GM21367 (cell line): ENCODE measurements at regions not wholly inside any gene's neighbourhood (a gene's known extent, or its start where the extent isn't known, plus 50 kb on each side); places are given as distances from the start of the nearest gene placed in this dataset.

Experiments
- ATAC-seq: cut with Tn5 transposase; IDR thresholded peaks from one replicate; pipeline ENCODE4 v1.9.1; 2021; ENCODE audit not compliant: unreplicated experiment

DNA sequence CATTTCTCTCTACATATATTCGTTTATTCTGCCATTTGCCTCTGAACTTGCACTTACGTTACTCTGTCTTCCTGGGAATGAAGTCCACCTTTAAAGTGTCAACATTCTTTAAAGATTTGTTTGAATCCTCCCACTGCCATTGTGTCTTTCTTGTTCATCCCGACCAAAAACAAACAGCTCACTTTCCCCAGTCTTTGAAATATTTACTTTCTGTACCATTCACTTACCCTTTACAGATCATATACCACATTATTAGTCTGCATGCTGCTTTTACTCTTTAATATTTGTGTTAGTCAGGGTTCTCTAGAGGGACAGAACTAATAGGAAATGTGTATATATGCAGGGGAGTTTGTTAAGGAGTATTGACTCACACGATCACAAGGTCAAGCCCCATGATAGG, 176.6 kb upstream of the STARD13 start:
- ATAC-seq: no peak

DNA sequence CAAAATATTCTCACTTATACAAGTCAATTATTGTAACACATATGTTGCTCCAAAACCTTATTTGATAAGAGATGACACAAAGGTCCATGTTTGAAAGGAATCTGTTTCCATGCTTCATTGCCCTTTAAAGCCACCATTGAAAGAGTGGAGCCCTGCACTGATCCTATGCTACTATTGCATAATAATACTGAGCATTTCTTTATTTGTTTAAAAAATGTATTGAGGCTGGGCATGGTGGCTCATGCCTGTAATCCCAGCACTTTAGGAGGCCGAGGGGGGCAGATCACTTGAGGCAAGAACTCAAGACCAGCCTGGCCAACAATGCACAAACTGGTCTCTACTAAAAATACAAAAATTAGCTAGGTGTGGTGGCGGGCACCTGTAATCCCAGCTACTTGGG, 178.8 kb upstream of the STARD13 start:
- ATAC-seq: no peak

DNA sequence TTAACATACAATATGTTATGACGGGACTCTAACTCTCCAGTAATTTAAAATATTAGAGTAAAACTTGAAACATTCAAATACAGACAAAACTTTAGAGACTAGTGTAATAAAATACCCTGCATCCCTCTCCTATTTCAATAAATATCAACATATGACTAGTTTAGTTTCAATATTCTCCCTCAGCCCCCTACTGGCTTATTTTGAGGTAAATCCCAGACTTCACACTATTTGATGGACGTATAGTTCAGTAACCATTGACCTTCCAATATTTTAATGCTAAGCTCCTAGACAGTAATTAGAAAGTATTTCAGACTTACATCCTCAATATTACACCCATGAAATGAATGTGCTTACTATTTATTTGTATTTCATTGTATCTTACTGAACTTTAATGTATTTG, 180.7 kb upstream of the STARD13 start:
- no peak for ATAC-seq

DNA sequence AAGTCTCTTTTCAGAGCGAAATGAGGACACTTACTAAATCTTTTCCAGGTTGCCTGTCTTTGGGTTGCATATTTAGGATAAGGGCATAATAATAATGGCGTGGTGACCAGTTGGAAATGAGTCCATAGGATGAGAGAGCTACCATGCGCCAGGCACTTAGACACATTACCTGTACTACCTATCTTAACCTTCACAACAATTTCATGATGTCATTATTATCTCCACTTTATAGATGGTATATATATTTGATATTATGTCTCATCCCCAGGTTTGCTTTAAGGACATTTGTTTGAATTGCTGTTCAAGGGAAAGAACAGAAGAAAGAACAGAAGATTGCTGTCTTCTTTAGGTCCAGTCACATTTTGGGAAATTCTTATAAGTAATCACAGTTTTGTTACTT, 182.0 kb upstream of the STARD13 start:
- ATAC-seq: no peak

DNA sequence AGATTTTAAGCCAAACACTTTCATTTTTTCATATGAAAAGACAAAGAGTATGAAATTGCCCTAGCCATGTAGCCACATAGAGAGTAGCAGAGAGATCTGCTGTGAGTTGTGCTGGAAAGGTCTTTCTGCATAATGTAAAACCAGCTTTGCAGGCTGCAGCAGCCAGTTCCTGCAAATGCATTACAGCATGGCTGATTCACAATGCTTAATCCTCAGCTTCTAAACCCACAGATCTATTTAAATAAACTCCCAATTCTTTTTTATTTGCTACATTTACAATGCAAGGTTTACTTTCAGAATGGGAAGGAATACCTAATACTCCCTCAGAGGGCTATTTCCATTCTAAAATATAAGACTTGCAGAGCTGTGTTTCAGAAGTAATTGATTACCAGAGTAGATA, 185.6 kb upstream of the STARD13 start:
- no peak for ATAC-seq

DNA sequence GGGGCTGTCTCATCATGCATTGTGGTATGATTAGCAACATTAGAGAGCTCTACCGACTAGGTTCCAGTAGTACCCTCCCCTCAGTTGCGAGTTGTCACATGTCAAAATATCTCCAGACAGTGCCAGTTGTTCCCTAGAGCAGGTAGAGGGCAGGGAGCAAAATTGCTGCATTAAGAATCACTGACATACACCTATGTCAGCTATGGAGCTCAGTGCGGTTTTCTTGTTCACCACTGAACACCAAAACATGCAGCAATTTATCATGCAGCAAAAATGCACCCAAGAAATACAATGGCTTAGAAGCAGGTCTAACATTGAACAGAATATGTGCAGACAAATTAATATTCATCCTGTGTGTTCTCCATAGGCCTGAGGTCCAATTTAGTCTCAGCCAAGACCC, 186.9 kb upstream of the STARD13 start:
- ATAC-seq: no peak

DNA sequence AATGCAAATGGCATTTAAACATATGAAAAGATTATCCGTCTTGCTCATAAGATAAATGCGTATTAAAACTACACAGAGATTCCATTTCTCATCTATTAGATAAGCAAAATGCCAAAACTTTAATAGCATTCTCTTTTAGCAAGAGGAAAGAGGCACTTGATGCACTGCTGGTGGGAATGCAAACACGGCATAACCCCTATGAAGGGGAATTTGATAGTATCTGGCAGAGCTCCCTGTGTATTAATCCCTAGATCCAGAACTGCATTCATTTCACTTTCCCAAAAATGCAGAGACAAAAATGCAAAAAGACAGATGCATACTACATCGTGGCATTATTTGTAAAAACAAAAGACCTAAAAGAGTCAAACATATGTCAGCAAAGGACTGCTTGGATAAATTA, 193.6 kb upstream of the STARD13 start:
- no peak for ATAC-seq

DNA sequence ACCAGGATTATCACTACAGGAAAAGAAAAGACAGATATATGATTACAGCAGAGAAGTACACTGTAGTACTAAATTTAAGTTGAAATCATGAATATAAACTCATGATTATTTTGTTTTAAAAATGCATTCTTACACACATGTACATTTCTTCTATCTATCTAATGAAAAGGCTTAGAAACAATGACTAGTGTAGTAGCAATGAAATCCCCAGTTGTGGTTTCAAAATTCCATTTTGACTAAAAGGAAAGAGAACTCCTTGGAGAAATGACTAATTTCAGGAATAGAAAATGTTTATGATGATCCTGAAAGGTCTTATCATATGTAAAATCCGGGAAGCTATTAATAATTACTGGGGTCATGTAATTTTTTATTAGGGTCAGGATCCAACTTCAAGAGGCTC, 195.0 kb upstream of the STARD13 start:
- no peak for ATAC-seq

DNA sequence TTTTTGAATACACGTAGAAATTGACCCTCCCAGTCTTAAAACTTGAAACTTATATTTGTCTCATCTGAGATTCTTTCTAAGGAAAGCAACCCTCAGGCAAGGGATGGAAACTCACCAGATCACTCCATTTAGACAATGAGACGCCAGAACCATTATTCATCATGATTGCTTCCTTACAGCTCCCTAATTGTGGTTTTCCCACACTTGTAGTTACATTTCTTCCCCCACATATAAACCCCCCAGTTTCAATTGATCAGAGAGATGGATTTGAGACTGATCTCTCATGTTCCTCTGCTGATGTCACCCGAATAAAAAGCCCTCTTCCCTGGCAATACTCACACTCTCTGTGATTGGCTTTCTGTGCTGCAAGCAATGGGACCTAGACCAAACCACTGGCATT, 197.9 kb upstream of the STARD13 start:
- no peak for ATAC-seq

DNA sequence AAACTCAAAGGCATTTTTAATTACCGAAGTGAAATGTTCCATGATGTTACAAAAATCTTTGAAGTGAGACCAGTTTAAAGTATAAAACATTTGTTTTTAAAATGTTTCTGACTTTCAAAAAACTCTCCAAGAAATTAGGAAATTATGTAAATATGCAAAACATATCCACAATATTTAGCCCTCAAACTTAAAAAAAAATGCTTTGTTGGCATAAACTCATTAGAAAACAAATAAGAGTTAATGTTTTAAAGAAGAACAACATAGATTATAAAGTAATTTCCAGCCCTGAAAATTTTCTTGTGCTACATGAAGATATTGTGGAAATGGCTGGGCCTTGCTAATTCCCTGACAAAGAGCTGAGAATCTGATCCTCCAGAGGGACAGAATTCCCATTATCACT, 199.7 kb upstream of the STARD13 start:
- no peak for ATAC-seq

DNA sequence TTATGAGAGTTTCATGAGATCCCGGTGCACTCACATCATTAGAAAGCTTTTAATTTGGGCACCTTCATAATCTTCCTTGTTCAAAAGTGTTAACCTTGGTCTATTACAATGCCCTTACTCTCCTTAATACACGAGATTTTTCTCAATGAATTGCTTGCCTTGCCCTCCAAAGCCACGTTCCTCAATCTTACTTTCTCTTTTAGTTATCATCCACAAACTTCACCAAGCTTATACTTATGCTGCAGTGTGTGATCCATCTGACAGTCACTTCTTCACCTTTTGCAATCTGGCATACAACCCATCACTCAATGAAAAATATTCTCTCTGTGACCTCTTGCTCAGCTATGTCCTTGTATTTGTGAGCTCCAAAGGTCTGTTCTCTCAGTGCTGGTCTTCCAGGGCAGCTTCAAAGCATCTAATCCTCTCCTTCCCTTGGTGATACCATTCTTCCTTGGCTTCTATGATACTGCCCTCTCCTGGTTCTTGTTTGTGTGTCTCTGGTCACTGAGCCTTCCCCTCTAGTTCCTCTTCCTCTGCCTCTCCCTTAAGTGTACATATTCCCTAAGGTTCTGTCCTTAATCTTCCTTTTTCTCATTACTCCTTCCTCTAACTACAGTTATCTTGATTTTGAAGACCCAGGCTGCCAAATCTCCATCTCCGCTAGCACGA, 202.2 kb upstream of the STARD13 start:
- ATAC-seq: no peak

DNA sequence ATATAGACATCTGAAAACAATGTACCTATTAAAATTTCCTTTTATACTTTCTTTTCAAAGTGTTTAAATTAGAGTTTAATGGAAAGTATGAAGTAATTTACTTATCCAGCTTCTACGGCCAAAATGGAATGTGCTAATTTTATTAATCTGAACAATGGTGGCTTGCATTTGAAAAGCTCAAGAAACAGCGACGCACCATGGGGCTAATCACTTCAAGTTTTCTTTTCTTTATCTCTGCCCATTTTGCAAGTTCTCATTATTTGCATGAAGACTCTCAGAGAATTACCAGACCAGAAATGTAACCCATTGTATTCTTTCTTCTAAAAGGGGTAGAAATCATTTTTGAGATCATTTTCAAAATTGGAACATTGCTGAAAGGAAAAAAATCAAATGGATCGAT, 204.0 kb upstream of the STARD13 start:
- ATAC-seq: no peak

DNA sequence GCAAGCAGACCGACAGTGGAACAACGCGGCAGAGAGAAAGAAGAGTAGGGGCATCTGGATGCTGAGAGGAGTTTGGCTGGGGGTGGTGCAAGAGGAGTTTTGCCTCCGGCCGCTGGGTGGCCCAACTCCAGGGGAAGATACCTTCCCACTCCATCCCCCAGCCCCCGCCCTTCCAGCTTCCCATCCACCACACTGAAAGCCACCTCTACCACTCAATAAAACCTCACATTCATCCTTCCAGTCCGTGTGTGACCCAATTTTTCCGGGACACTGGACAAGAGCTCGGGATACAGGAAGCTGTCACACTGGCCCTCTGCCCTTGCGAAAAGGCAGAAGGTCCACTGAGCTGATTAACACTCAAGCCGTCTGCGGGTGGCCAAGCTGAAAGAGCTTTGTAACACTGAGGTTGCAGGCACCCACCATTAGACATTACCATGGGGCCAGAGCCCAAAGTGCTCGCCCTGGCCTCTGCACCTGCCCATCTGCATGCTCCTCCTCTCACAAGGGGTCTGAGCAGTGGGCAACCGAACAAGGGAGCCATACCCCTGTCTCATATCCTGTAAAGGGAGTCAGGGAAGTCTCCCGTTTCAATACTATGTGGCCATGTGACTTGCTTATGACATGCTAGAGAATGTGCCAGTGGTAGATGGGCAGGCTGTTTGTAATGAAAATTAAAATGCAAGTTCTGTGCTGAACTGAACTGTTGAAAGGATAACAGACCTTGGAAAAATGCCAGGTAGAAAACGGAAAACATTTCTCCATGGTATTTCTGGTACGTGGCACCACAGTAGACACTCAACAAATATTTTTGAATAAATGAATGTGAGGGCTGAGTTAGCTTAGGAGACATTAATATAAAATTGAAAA, 205.1 kb upstream of the STARD13 start:
- no peak for ATAC-seq

DNA sequence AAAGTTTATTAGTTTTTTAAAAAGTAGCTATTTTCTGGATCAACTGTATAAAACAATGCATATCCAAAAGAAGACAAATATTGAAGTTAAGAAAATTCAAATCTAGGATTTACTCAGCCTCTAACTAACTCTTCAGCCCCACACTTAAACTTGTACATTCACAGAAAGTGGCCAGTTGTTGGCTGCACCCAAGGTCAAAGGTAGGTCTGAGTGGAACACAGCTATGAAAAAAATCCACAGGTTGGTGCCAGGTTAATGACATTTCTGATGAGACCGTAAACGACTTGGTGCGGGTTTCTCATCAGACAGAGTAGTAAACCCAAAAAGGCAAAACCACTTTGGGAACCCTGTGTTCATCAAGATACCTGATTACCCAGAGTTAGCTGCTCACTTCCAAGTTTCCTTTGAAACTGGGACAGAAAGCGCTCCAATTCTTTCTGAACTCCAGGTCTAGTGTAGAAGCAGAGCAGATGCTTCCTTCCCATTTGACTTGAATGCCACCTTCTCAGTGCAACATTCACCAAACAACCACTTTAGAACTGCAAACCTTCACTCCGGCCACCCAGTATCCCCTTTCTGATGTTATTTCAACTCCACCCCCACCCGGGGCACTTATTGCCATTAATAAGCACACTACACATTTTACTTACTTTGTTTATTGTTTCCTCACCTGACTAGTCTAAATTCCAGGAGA, 208.3 kb upstream of the STARD13 start:
- ATAC-seq: no peak

DNA sequence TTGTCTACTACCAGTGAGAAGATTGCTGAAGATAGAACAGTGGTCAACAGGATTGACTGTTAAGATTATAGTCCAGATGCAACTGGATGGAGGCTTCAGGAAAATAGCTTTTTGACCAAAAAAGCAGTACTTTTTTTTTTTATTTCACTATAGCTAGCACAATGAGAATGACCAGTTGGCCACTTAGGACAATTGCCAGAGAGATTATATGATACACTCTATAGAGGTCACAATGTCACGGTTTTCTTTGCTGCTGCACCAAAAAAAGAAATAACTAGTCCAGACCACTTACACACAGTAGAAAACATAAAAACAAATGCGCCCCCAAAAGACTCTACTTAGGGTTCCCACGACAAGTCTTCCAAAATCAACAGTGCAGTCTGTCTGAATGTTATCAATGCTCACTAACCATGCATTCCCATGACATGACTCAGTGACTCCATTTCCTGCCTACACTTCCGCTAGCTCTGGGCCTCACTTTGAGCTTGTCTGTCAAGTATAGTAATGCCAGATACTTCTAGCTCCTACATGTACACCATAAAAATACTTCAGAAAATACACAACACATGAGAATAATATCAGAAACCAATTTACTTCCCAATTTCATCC, 209.1 kb upstream of the STARD13 start:
- ATAC-seq: no peak

DNA sequence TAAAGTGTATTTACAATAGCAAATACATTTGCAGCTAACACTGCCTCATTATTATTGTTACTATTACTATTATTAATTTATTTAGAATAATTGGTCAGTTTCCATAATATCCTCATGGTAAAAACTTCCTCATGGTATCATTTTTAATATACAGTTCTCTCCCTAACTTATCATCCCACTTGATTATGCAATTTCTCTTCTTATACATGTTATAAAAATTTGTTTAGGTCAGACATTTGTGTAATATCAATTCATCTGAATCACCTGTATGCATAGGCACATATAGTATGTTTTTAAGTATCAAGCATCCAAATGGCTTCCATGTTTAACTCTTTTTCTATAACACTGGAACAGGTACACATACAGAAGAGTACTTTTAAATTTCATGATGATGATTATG, 210.8 kb upstream of the STARD13 start:
- no peak for ATAC-seq

DNA sequence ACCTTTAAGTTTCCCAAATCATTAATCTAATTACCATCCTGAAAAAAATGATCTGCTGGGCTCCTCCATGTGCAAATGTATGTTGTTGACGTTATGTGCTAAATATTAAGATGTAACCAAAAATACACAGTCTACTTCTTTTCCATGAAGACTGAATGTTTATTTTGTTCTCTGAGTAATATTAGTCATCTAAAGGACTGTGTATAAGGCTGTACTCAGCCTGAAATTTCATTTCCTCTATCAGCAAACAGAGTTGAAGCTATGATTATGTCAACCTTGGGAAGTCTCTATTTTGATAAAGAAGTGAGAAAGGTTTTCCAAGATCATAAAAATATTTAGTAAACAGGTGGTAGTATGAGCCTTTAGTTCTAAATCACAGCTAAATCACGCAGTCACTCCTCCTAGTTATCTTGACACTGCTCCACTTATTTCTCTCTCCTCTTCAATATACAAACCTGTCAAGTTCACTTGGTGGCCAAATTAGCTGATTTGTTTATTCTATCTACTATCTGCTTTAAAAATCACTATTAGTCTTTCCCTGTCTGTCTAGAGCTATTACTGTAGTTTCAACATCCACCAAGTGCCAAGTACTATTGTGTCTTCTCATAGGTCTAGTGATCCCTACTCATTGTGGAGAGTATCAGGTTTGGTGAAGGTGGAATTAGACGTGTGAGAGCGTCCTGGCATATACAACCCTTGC, 211.7 kb upstream of the STARD13 start:
- ATAC-seq: no peak

DNA sequence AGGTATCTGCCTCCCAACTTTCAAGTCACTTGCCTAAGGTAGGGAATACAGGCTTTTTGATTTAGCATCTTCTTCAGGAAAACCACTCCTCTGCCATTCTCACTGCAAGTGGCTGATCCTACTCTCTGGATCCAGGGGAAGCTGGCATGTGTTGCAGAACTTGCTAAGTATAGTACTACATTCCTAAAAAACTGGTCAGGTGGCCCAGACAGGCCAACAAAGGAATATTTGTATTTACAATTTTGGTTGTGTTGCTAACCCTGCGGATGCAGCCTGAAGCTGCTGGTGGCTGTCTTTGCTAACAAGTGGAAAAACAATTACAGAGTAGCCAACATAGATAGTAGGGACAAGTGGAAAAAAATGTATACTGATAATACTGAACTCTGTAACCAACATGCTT, 222.5 kb upstream of the STARD13 start:
- no peak for ATAC-seq

DNA sequence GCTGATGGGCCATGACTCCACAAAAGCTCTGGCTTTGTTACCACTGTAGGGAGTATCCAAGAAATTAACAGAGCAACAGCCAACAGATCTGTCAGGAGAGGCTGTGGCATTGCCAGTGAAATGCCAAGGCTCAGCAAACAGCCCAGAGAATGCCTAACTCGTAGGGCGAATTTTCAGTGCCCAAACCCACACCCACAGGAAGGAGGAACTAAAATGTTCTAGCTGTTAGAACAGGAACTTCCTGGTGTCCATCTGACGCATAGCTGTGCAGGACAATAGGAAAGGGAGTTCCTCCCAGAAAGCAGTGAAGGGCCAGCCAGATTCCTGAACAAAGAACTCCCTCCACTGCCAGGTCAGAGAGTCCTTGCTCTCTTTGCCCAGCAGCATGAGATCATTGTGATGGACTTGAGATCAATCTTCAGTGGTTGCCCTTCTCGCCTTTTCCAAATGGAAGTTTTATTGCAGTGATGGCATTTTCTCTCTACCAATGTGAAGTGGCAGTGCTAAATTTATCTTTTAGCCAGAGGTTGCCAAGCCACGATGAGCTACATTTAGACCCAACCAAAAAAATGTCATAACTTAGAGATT, 224.2 kb upstream of the STARD13 start:
- no peak for ATAC-seq

DNA sequence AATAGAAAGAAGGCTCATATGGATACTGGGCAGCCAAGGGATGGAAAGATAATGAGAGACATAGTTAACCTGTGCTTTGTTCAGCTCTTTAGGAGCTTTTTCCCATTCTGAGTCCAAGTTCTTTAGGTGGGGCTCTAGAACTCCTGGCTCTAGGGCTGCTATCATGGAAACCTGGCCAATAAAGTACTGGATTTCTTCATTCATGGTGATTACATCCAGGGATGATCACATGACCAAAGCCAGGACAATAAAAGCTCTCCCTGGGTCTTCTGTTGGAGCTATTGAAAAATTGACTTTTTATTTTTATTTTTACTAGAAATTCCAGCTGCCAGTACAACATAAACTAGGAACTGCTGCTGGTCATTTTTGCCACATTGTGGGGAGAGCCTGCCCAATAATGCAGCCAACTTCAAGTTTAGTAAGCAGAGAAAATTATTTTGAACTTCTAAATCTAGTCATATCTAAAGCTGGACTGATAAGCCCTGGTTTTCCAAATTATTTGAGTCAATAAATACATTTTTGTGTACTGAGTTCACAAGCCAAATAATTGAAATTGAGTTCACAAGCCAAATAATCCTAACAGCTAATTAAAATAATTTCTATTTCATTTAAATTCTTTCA, 224.9 kb upstream of the STARD13 start:
- ATAC-seq: no peak
